GM12872 (cell line): ENCODE measurements at regions not wholly inside any gene's neighbourhood (a gene's known extent, or its start where the extent isn't known, plus 50 kb on each side); places are given as distances from the start of the nearest gene placed in this dataset.

Source experiments
- CTCF ChIP-seq: IDR thresholded peaks from 3 replicates; pipeline ENCODE4 v1.5.1; 2011; ENCODE audit warnings: low read depth, mild to moderate bottlenecking, low read length, moderate library complexity; ENCODE audit not compliant: insufficient read depth

- no peak for TF ChIP-seq CTCF
Observed at GRCh38 chr9:81245254-81245956, 443.9 kb downstream of the TLE1 start.

- TF ChIP-seq CTCF, result no peak
Observed at GRCh38 chr9:81244631-81245030, 444.7 kb downstream of the TLE1 start.

GRCh38 chr9:81242866-81243265, 446.5 kb downstream of the TLE1 start:
- no peak for TF ChIP-seq CTCF

GRCh38 chr9:81239388-81239787, 450.0 kb downstream of the TLE1 start:
- TF ChIP-seq CTCF, result no peak

GRCh38 chr9:81237565-81238231, 451.6 kb downstream of the TLE1 start:
- no peak for TF ChIP-seq CTCF

- TF ChIP-seq CTCF, result no peak
Observed at GRCh38 chr9:81234924-81235610, 454.3 kb downstream of the TLE1 start.

- TF ChIP-seq CTCF, result no peak
Observed at GRCh38 chr9:81231011-81231410, 458.3 kb downstream of the TLE1 start.
